HG03095 (cell line): ENCODE measurements at regions not wholly inside any gene's neighbourhood (a gene's known extent, or its start where the extent isn't known, plus 50 kb on each side); places are given as distances from the start of the nearest gene placed in this dataset.
"Not testable (repeated sequence)": the region's sequence is repeated elsewhere in the genome, so short reads cannot be mapped to it uniquely, and the experiment has no call there.

Experiments used
- ATAC-seq: cut with Tn5 transposase; IDR thresholded peaks from one replicate; pipeline ENCODE4 v1.9.1; 2021; ENCODE audit warnings: moderate library complexity; ENCODE audit not compliant: unreplicated experiment

DNA sequence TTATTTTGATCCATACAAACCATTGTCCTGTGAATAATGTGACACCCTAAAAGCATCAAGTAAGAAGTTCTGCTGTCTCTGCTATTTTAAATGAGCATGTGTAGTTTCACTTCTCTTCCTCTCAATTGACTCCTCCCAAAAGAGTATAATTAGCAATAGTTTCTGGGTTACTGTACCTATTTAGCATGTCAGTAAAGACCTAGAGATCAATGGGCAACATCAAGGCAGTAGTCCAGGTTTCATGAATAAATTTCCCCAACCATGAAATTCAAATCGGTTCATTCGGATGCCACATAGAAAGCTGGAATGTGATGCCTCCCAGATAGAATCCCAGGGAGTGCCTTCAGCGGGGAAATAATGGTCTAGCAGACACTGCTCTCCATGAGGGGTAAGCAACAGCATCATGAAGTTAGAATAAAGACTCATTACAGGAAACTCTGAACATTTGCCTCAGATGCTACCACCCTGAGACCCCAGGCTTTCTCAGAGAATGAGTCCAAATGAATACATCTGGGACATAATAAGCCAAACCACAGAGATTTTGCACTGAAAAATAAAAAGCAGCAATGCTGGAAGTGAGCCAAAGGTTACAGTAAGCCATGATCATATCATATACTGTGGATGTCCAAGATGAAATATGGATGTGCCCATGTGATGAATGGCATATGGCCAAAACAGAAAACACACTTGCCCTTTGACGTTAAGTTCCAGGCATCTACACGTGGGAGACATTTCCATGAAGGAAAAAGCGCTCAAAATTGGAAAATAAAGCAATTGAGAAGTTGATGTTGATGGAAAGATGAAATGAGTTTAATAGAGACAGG, 1107.0 kb upstream of the SEMA6A start:
- no peak for ATAC-seq

DNA sequence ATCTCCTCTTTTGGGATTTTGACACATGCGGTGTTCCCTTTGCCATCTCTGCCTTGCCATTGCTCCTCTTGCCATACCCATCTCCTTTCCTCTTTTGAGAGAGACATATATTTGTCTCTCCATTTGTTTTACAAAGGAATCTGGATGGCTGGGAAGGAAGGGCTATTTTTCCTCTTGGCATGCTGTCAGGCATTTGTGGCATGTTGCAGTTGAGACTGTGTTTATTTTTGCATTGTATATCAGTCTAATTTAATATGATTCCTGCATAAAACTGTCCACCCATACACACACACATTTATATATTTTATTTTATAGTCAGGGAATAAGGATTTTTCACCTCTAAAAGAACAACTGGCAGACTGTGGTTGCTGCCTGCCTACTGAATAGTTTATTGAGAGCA, 1105.8 kb upstream of the SEMA6A start:
- no peak for ATAC-seq

DNA sequence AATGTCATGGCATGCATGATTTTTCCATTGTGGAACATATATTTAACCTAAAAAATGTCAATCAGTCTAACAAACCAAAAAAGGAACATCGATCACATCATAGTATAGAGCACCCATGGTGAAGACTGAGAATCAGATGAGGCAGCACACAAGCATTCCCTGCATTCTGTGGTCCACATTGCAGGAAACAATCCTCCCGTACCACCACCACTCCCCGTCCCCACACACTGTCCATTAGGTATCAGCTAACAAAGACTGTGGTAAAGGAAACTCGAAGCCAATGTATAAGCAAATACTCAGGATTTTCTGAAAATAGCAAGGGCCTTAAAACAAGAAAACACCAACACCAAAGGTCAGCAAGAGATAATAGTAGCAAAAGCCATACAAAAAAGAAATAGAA, 1104.4 kb upstream of the SEMA6A start:
- no peak for ATAC-seq

DNA sequence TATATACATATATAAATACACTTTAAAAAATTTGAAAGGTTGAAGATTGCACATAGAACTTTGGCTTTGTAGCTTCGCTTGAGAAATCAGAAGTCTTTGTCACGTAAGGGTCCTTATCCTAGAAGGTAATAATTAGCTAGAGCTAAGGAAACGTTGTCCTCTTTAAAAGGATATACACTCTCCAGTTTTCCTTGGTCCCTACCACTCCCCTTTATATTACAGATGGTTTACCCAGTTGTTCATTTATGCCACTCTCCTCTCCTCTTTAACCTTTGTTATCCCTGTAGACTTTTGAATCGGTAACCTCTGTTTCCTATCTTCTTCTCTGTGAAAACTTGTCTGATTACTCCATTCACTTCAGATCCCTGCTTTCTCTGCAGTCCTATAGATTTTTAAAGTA, 1101.0 kb upstream of the SEMA6A start:
- no peak for ATAC-seq

DNA sequence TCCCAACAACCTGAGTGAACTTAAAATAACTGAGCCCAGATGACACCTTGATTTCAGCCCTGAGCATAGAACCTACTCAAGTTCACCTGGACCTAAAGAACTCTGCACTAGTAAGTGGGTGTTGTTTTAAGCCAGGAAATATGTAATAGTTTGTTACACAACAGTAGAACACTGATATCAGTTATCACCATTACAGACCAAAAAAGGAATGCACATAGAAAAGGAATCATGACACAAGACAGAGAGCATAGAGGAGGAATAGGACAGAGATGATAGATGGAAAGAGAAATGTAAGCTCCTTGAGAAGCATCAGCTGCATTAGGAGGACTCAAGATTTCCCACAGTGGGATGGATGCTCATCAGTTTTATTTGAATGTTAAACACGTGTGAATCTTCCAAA, 1096.9 kb upstream of the SEMA6A start:
- ATAC-seq = no peak

DNA sequence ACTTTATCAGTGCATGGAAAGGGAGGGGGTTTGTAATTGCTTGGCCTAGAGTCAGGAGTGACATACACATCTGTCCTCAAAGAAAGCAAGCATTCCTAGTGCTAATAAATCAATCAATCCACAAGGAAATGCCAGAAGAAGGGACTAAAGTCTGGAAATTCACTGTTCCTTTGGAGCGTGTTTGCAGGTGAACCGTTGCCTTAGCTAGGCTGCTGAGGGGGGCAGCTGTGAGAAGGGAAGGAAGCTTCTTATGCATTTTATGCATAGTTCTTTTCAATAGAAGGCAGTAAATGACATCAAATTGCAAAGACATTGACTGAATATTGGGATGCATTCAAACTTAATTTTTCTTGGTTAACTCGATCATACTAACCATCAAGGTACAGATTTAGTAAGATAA, 1092.5 kb upstream of the SEMA6A start:
- ATAC-seq = no peak

DNA sequence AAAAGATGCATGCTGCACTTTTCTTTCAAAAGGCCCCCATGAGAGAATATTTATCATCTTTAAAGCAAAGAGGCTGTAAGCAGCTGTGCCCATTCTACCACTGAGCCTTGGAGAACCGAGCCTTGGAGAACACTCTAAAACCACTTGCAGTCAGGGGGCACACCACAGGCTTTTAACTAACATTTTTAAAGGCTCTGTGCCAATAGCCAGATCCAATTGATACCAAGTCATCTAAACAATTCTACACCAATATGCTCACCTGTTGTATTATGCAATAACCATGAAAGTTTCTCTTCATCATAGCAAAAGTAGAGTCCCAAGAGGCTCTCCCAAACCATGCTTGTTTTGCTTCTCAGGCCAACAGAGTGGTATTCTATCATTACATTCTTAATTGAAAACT, 1090.5 kb upstream of the SEMA6A start:
- no peak for ATAC-seq

DNA sequence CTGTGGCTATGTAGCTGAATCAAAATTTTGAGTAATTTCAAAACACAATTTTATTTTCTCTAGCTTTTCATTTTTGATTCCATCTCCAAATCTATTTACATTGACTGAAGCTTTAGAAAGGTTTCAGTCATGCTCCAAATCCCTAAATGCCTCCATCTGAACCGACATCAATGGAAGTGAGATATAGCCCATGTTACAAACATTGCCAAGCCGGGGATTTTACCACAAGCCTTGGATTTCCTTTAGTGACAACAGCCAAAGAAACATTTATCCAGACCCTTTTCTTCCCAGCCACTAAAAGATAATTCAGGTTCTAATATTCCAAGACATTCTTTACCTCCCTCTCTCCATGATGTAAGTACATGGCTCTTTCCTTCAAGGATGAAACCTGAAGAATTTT, 1087.7 kb upstream of the SEMA6A start:
- ATAC-seq = no peak

DNA sequence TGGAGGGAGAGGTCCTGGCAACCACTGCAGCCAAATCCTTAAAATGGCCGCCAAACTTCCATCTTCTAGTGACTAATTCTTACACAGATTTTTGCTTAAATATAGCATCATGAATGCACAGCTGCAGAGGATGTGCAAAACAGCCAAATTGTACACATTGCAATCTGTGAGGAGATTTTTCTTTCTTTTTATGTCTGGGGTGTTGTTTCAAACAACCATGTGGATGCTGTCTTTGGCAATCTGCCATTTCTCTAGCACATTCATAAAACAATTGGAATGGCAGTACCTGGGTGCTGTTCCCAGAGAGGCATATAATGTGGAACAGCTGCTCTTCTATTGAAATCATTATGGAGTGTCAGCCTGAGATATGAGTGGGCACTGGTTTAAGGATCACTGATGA, 1082.9 kb upstream of the SEMA6A start:
- ATAC-seq = no peak

DNA sequence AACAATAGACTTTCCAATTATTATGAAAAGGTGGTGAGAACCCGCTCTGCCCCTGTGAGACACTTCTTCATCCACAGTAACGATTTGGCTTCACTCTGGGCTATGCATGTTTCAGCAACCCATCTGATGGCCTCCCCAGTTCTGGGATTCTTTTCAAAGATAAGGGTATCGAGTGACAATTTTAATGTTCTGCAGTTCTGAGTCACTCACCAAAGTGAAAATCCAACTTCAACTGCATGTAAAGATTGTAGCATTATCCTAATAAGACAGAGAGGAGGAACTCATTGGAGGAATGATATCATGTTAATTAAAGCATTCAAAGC, 1078.3 kb upstream of the SEMA6A start:
- no peak for ATAC-seq

DNA sequence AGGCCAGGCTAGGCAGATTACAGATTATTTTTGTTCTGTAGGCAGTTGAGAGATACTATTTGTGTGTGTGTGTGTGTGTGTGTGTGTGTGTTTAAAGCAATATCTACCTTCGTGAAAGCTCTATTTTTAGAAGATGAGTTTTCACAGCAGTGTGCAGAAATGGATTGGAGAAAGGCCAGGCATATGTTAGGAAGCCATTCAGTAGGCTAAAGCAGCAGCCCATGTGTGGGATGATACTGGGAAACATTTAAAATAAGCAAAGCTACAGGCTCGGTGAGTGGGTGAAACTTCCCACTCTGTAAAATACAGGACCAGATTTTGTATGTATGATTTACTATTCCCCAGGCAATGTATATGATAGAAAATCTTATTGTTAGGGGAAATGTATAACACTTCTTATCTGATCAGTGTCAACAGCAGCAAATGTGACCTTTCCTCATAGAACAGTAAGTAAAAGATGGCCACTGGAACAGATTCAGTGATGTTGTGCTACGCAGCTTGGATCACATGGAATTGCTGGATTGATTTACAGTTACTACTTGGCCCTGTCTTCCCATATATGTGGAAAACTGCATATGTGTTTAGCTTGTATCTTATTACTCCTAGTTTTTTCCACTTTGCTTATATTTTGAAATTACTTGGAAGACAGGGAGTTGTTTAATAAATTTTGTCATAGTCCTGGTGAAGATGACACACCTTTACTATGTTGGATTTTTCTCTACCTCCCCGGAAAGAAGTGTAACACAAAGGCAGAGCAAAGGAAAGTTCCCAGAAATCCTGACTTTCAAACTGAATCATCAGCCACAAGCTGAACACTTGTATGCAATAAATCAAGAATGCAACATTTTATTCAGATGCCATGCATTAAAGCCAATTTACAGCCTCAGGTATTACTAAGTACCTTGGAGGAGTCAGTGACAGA, 1077.7 kb upstream of the SEMA6A start:
- no peak for ATAC-seq

DNA sequence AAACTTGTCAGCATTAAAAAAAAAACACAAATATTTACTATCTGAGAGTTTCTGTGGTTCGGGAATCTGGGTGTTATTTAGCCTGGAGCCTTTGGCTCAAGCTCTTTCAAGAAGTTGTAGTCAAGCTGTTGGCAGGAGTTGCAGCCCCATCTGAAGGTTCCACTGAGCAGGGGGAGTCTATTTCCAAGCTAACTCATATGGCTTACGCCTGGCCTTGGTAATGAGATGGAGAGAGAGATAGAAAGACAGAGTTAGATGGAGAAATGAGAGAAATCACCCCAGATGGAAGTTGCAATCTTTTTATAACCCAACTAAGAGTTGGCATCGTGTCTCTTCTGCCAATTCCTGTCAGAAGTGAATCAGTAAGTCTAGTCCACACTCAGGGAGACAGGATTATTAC, 1075.2 kb upstream of the SEMA6A start:
- no peak for ATAC-seq

DNA sequence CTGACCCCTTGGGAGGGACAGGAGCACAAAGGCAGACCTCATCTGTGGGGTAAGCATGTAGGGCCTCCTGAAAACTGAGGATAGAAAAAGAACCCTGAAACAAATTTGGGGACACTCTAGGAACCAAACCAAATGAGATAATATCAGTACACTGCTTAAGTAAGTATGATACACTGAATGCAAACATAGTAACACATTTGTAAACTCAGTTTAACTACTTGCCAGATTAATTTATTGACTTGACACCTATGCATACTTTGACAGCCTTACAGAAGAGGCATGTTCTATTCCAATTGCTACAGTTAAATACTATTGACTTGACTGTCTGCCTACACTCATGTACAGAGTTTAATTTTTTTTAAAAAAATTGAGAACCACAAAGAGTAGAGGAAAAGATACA, 1070.8 kb upstream of the SEMA6A start:
- ATAC-seq = no peak

DNA sequence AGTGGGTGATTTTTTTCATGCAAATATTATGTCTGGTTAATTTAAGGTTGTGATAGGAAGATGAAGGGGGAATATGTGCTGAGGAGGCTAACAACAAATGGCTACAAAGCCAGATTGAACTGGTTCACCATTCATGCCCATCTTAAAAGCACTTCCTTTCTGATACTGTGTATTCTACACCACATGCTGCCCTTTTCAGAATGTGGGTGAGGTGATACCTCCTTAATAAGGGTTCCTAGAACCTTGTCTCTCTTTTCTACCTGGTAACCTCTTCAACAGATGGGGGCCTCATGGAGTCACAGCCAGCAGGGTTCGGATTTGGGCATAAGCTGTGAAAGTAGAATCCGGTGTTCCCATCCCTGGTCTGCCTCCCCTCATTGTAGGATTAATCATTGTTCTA, 1064.0 kb upstream of the SEMA6A start:
- no peak for ATAC-seq

DNA sequence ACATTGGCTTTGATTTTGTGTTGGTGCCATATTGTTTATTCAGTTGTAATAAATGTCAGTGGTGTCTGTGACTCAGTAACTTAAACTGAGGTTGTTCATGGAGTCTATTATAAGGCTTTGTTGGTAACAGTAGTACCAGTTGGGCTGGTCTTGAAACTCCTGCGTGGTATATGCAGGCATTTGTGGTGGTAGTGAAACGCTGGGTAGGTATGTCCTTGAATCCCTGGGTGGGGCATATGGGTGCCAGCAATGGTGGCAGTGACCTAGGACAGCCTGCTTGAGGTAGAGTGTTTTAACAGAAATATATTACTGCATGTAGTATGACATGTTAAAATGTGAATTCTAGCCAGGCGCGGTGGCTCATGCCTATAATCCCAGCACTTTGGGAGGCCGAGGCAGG, 1058.5 kb upstream of the SEMA6A start:
- ATAC-seq = no peak

DNA sequence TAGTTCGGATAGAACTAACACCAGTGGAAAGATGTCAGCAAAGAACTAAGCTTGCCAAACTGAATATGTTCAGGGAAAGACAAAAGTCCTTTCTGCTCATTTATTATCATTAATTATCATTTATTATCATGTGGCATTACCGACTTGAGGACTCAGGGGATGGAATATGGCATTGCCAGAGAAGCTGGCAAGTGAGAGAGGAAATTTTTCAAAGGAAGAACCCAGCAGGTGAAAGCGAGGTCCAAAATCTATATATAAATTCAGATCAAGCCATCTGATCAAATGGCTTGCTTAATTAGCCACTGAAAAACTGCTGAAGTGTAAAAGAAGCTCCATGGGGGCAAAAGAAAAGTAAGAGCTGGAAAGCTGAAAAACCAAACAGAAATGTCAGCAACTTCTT, 1049.6 kb upstream of the SEMA6A start:
- no peak for ATAC-seq

DNA sequence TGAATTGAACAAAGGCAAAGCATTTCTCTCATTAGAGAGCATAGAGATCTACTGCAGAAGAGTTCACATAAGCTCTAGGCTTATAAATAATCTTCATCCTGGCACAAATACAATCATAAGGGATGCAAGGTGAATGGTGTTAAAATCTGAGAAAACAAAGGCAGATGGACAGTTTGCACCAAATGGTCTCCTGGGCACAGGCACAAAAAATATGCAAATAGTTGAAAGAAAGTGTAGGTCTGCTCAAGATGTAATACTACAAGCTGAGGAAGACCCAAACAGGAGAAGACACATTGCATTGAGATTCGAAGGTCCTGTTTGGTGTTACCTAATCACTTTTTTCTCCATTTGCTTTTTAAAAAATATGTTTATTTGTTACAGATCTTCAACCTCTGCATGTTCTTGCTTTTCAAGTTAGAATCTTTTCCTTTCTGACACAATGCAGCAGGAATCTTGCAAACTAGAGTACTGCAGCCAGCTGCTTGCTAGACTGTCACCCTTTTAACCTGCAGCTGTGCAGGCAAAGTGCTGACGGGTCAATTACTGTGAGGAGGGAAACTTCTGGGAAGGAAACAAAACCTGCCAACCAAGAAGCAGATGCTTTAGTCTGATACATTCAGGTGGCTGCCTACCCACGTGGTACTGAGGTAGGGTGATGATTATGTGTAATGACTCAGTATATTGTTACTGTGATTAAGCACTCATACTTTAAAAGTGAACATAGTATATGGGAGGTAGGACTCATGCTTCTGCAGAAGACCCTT, 1048.6 kb upstream of the SEMA6A start:
- no peak for ATAC-seq

DNA sequence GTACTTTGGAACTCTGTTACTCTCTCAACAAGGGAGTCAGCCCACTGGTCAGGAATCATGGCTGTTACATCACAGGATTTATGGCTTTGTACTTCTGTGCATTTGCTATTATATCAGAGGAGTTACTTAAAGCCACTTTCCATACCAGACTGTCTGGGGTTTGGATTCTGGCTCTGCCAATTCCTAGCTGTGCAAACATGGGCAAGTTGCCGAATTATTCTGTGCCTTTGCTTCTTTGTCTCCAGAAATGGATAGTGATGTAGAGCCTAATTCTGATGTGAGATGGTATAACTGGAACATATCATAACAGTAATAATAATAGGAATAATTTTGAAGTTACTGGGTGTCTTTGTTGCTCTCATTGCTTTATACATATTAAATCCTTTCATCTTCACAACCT, 1047.3 kb upstream of the SEMA6A start:
- no peak for ATAC-seq

DNA sequence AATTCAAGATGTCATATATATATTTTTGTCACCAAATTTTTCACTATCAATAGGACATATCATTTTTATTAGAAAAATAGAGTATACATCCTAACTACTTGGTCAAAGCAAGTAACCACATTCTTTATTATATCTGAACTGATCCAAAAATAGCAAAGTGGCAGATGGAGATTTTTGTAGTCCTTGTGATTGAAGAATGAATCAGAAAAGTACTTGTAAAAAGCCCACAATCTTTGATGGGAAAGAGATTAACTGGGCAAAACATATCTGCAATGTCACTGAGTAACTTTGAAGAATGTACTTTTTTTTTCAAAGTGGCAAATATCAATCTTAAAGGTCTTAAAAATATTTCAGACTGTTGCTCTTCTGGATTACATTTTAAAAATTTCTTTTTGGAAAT, 1040.6 kb upstream of the SEMA6A start:
- ATAC-seq = no peak

DNA sequence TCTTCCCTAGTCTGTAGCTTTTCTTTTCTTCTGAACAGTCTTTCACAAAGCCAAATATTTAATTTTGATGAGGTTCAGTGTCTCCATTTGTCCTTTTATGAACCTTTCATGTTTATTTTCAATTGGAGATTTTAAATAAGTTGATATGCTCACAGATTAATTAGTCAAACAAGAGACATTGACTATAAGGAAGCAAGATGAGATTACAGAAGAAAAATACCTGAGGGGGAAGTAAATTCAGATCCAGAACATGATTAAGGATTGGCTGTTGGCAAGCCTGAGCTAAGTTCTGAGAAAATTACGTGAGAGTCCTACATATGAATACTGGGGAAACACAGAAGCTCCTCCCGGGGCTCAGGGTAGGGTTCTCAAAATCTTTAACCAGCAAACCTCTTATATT, 1039.8 kb upstream of the SEMA6A start:
- ATAC-seq = no peak

DNA sequence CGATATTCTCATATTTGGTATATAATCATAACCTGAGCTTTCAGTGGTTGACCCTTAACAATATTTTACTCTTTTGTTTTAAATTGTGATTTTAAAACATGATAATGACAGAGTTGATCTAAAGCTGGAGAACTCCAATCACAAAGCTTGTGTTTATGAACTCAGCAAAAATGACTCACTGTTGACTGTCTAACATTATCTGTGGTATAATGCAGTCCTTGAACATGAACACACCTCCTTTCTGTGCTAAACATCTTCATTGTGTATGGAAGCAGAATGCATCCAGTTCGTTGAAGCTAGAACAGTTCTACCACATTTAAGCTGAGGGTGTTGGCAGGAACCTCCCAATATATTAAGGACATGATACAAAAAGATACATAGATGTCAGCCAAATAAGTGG, 1030.2 kb upstream of the SEMA6A start:
- no peak for ATAC-seq

DNA sequence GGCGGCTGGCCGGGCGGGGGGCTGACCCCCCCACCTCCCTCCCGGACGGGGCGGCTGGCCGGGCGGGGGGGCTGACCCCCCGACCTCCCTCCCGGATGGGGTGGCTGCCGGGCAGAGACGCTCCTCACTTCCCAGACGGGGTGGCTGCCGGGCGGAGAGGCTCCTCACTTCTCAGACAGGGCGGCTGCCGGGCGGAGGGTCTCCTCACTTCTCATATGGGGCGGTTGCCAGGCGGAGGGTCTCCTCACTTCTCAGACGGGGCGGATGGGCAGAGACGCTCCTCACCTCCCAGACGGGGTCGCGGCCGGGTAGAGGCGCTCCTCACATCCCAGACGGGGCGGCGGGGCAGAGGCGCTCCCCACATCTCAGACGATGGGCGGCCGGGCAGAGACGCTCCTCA, 1025.2 kb upstream of the SEMA6A start:
- not testable (repeated sequence) for ATAC-seq
